GM21515 (cell line): ENCODE measurements at regions not wholly inside any gene's neighbourhood (a gene's known extent, or its start where the extent isn't known, plus 50 kb on each side); places are given as distances from the start of the nearest gene placed in this dataset.

Source experiments
- ATAC-seq: cut with Tn5 transposase; IDR thresholded peaks from one replicate; pipeline ENCODE4 v1.9.1; 2021; ENCODE audit not compliant: unreplicated experiment

GRCh38 chr2:219944866-219945265 is 317.4 kb downstream of the SLC4A3 start:
- ATAC-seq: no peak

- ATAC-seq: no peak
Observed at GRCh38 chr2:219946021-219946420, 318.6 kb downstream of the SLC4A3 start.

DNA sequence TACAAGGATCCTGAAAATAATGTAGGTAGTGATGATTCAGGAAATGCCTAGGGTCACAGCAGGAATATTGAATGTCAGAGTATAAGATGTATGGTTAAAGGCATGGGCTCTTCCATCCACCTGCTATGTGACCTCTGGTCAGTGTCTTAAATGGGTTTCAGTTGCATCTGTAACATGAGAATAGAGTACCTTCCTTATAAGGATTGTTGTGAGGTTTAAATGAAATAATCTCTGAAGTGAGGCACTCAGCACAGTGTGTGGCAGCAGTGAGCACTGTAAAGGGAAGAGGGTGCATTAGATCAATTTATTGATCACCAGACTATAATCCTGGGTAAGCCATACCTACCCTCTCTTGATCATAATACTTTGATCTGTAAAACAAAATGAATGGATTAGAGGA is 319.1 kb downstream of the SLC4A3 start:
- no peak for ATAC-seq

DNA sequence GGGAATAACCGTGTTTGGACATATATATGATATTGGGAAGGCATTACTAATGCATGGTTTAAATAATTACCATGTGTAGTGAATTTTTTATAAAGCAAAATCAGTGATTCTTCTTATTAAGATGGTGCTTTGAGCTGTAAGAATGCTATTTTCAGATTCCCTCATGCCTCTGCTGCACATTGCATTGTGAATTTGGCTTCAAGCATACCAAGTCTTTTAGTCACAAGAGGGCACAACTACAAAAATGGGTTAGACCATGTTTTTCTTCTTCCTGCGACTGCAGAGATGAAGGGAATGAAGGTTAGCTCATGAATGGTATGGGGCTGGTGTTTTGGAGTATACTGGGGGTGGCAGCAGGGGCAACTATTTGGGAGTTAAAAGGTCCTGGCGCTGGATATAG is 320.1 kb downstream of the SLC4A3 start:
- no peak for ATAC-seq

GRCh38 chr2:219949053-219949452 is 321.6 kb downstream of the SLC4A3 start:
- ATAC-seq: no peak

DNA sequence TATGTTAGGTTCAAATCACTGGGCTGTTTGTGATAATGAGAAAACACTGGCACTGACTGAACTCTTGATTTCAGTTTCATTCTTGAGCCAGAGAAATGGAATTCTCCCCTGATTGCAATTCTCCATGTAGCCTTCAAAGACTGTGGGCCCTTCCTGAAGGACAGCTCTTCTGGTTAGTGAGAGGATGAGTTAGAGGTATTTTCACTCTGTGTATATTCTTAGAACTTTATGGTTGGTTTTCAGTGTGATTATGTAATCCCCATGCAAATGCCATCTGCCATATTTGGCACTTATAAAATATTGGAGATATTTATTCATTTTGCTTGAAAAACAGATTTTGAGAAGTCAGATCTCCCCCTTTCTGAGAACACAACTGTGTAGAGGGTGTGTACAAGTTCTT is 323.7 kb downstream of the SLC4A3 start:
- no peak for ATAC-seq

- no peak for ATAC-seq
Observed at GRCh38 chr2:219954331-219954730, 326.9 kb downstream of the SLC4A3 start.

GRCh38 chr2:219957820-219958219 is 330.4 kb downstream of the SLC4A3 start:
- no peak for ATAC-seq

DNA sequence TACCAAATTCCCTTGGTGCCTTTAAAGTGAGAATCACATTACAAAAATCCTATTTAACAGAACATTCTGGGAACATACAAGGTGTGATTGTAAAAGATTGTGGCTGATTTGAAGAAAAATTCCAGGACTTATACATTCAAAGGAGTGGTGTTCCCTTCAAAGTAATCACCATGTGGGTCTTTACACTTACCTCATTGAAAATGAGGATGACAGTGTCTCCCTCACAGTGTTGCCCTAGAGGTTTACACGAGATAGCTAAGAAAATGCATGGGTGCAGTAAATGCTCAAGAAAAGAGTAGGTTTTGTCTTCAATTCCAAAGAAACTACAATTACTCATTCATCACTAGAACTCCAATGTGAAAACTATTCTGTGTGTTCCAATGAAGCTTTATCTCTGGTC is 331.5 kb downstream of the SLC4A3 start:
- no peak for ATAC-seq

GRCh38 chr2:219959471-219959870 is 332.0 kb downstream of the SLC4A3 start:
- ATAC-seq: no peak

DNA sequence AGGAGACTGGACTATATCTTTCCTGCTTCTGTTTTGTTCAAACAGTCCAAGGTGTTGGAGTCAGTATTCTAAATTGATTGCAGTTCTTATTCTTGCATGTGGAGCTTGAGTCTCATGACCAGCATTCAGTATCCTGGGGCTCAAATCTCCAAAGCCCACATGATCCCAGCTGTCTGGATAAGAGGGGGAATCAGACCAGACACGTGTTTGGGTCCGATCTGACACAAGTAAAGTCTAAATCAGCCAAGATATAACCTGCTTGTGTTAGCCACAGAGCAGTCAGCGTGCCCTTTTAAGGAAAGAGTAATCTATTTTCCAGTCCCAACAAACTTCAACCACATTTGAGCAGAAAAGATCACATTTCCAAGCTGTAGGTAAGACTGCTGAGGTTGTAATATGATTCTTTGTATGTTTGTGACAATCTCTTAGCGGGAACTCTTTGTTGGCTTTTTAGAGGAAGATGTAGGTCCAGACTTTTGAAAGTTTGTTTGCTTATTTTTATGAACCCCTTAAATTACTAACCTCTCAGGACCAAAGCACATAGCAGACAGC is 334.6 kb downstream of the SLC4A3 start:
- no peak for ATAC-seq

DNA sequence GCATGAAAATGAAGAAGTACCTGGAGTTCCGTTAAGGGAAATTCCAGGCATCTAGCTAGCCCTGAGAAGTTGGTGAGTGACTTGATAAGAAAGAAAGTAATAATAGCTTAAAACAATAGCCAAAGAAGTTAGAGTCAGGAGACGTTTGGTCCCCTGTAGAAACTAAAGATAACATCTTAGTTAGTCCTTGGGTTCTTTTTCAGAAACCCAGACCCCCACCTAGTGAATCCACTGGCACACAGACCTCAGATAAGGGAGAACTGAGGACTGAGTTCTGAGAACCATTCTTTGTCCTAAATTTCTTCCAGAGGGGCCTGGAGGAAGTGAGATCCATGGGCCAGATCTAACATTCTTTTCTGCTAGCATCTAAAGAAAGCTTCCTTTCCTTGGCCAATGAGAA is 335.4 kb downstream of the SLC4A3 start:
- ATAC-seq: no peak

- no peak for ATAC-seq
Observed at GRCh38 chr2:219965287-219966194, 338.1 kb downstream of the SLC4A3 start.

- ATAC-seq: no peak
Observed at GRCh38 chr2:219967247-219968245, 340.1 kb downstream of the SLC4A3 start.

GRCh38 chr2:219968685-219969345 is 341.4 kb downstream of the SLC4A3 start:
- no peak for ATAC-seq

DNA sequence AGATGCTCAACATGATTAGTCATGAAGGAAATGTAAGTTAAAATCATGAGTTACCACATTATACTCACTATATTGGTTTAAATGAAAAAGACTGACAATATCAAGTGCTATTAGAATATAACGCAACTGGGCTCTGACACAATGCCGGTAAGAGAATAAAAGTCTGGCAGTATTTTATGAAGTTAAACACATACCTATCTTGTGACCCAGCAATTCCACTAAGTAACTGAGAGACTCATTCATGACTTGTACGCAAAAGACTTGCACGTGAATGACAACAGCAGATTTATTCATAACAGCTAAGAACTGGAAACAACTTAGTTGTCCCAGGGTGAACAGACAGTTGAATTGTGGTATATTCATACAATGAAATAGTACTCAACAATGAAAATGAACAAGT is 342.1 kb downstream of the SLC4A3 start:
- no peak for ATAC-seq

GRCh38 chr2:219973136-219973535 is 345.7 kb downstream of the SLC4A3 start:
- ATAC-seq: no peak

GRCh38 chr2:219976871-219977270 is 349.4 kb downstream of the SLC4A3 start:
- ATAC-seq: no peak

DNA sequence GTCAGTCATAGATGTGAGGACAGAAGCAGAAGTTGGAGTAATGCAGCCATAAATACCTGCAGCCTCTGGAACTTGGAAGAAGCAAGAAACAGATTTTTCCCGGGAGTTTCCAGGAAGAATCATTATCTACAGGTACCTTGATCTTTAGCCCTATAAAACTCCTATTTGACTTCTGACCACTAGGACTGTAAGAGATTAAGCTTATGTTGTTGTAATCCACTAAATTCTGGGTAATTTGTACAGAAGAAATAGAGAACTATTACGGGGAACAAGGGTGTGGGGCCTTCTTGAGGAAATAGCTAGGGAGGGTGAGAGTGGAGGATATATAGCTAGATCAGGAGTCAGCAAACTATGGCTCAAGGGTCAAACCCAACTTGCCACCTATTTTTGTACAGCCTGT is 353.2 kb downstream of the SLC4A3 start:
- no peak for ATAC-seq

DNA sequence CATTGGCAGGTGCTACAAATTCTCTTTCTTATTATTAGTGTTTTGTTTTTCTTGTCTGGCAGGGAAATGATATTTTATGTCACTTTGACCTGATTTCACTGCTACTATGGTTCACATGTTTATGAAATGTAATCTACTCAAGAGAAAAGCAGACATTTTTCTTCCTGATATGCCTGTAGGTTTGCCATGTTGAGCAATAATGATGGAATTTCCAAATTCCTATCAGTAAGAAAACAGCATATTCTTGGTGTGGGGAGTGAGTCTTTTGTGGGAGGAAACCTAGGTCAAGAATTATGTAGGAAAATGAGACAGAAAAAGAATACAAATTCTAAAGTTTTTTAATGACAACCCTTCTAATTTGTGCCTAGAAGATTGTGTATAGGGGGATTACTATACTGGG is 356.4 kb downstream of the SLC4A3 start:
- no peak for ATAC-seq

- no peak for ATAC-seq
Observed at GRCh38 chr2:219985017-219985416, 357.6 kb downstream of the SLC4A3 start.
